ENCODE measurements at regions not wholly inside any gene's neighbourhood (a gene's known extent, or its start where the extent isn't known, plus 50 kb on each side); places are given as distances from the start of the nearest gene placed in this dataset.

- peak; percentile 28 for DNase-seq (ENCODE audit: low read depth)
- no peak for TF ChIP-seq CTCF (IDR thresholded peaks at IDR 0.05; ENCODE audit: control insufficient read depth, extremely low read depth, insufficient read depth)
- no peak overlapping the region for H3K4me3 ChIP-seq (ENCODE audit: low read depth, low read length)
Measured at GRCh38 chr2:66981074-66981473, 416.1 kb upstream of the ETAA1 start.

GRCh38 chr2:66982766-66983165 lies 414.4 kb upstream of the ETAA1 start:
- TF ChIP-seq CTCF (IDR thresholded peaks at IDR 0.05; ENCODE audit: control insufficient read depth, extremely low read depth, insufficient read depth): no peak
- DNase-seq (ENCODE audit: low read depth): no peak
- no peak overlapping the region for H3K4me3 ChIP-seq (ENCODE audit: low read depth, low read length)

GRCh38 chr2:66984864-66985263 lies 412.3 kb upstream of the ETAA1 start:
- no peak for DNase-seq (ENCODE audit: low read depth)
- no peak for TF ChIP-seq CTCF (IDR thresholded peaks at IDR 0.05; ENCODE audit: control insufficient read depth, extremely low read depth, insufficient read depth)

GRCh38 chr2:66985906-66986305 lies 411.2 kb upstream of the ETAA1 start:
- H3K4me3 ChIP-seq (ENCODE audit: low read depth, low read length): no peak overlapping the region
- no peak for TF ChIP-seq CTCF (IDR thresholded peaks at IDR 0.05; ENCODE audit: control insufficient read depth, extremely low read depth, insufficient read depth)
- no peak for DNase-seq (ENCODE audit: low read depth)

More at GRCh38 chr2:66984864-66985263, 412.3 kb upstream of the ETAA1 start:
- no peak overlapping the region for H3K4me3 ChIP-seq (ENCODE audit: low read depth, low read length)

GRCh38 chr2:66987733-66988132 lies 409.4 kb upstream of the ETAA1 start:
- H3K4me3 ChIP-seq (ENCODE audit: low read depth, low read length): no peak overlapping the region
- DNase-seq (ENCODE audit: low read depth): no peak
- no peak for TF ChIP-seq CTCF (IDR thresholded peaks at IDR 0.05; ENCODE audit: control insufficient read depth, extremely low read depth, insufficient read depth)

- H3K4me3 ChIP-seq (ENCODE audit: low read depth, low read length): no peak overlapping the region
- TF ChIP-seq CTCF (IDR thresholded peaks at IDR 0.05; ENCODE audit: control insufficient read depth, extremely low read depth, insufficient read depth): no peak
- no peak for DNase-seq (ENCODE audit: low read depth)
Measured at GRCh38 chr2:66994654-66995053, 402.5 kb upstream of the ETAA1 start.

- DNase-seq (ENCODE audit: low read depth): no peak
- H3K4me3 ChIP-seq (ENCODE audit: low read depth, low read length): no peak overlapping the region
- TF ChIP-seq CTCF (IDR thresholded peaks at IDR 0.05; ENCODE audit: control insufficient read depth, extremely low read depth, insufficient read depth): no peak
Measured at GRCh38 chr2:66995636-66996035, 401.5 kb upstream of the ETAA1 start.

All from LNCaP clone FGC (cell line).